HepG2 (cell line): ENCODE measurements at regions not wholly inside any gene's neighbourhood (a gene's known extent, or its start where the extent isn't known, plus 50 kb on each side); places are given as distances from the start of the nearest gene placed in this dataset.
A peak's percentile ranks its signal among the peaks of the same experiment; 100 is the strongest.

ENCODE experiments used
- CBFB ChIP-seq: sonication (generic); formaldehyde crosslinking; IDR thresholded peaks from 2 replicates; pipeline ENCODE4 v1.4.0; 2020; ENCODE audit warnings: missing genetic modification reagents
- CREB1 ChIP-seq, 2 experiments: fragments of 450-650 bp in 1 of 2; IDR thresholded peaks; 2 replicates each; pipeline ENCODE4 v1.6.1; 2016 to 2017; ENCODE audit warnings: control low read depth in 1 of 2, mild to moderate bottlenecking in 1 of 2, missing compliant biosample characterization in 1 of 2, missing genetic modification characterization in 1 of 2
- DR1 ChIP-seq: sonication (generic); formaldehyde crosslinking; IDR thresholded peaks from 2 replicates; pipeline ENCODE4 v1.8.0; 2021; ENCODE audit warnings: mild to moderate bottlenecking, missing genetic modification reagents, inconsistent platforms
- PAWR ChIP-seq: sonication (generic); formaldehyde crosslinking; IDR thresholded peaks from 2 replicates; pipeline ENCODE4 v1.4.0; 2020; ENCODE audit warnings: missing genetic modification reagents, mild to moderate bottlenecking, borderline replicate concordance
- POGZ ChIP-seq: sonication (generic); formaldehyde crosslinking; IDR thresholded peaks from 2 replicates; pipeline ENCODE4 v1.4.0; 2020; ENCODE audit warnings: mild to moderate bottlenecking, missing genetic modification reagents
- TCF12 ChIP-seq, 2 experiments: fragments of 450-650 bp in 1 of 2; sonication (generic) in 1 of 2; formaldehyde crosslinking in 1 of 2; IDR thresholded peaks; 2 replicates each; pipeline versions ENCODE4 v1.6.1 to v1.8.0; 2017 to 2022; ENCODE audit warnings: antibody characterized with exemption in 1 of 2, mild to moderate bottlenecking in 1 of 2, missing genetic modification reagents in 1 of 2, moderate library complexity in 1 of 2
- TSC22D2 ChIP-seq: sonication (generic); formaldehyde crosslinking; IDR thresholded peaks from 2 replicates; pipeline ENCODE4 v1.5.1; 2020; ENCODE audit warnings: missing genetic modification reagents, mild to moderate bottlenecking, borderline replicate concordance
- ZBTB42 ChIP-seq: sonication (generic); formaldehyde crosslinking; IDR thresholded peaks from 2 replicates; pipeline ENCODE4 v1.5.0; 2020; ENCODE audit warnings: mild to moderate bottlenecking, missing genetic modification reagents
- ZFP36L1 ChIP-seq: sonication (generic); formaldehyde crosslinking; IDR thresholded peaks from 2 replicates; pipeline ENCODE4 v1.8.0; 2022; ENCODE audit warnings: mild to moderate bottlenecking, missing genetic modification reagents, moderate library complexity
- ZMYM3 ChIP-seq: sonication (generic); formaldehyde crosslinking; IDR thresholded peaks from 2 replicates; pipeline ENCODE4 v1.5.1; 2020; ENCODE audit warnings: mild to moderate bottlenecking, missing genetic modification reagents
- ZNF180 ChIP-seq: sonication (generic); formaldehyde crosslinking; IDR thresholded peaks from 2 replicates; pipeline ENCODE4 v1.4.0; 2020; ENCODE audit warnings: low read depth, missing genetic modification reagents, borderline replicate concordance
- ZNF232 ChIP-seq: sonication (generic); formaldehyde crosslinking; IDR thresholded peaks from 2 replicates; pipeline ENCODE4 v1.4.0; 2020; ENCODE audit warnings: missing genetic modification reagents, borderline replicate concordance
- ZNF317 ChIP-seq: sonication (generic); formaldehyde crosslinking; IDR thresholded peaks from 2 replicates; pipeline ENCODE4 v1.5.0; 2020; ENCODE audit warnings: mild to moderate bottlenecking, missing genetic modification reagents
- ZNF740 ChIP-seq: sonication (generic); formaldehyde crosslinking; IDR thresholded peaks from 2 replicates; pipeline ENCODE4 v1.4.0; 2020; ENCODE audit warnings: missing genetic modification reagents
- TF ChIP-seq, protein P1 (sequence below): sonication (generic); formaldehyde crosslinking; IDR thresholded peaks from one replicate; pipeline ENCODE4 v1.5.1; 2020; ENCODE audit warnings: mild to moderate bottlenecking, missing genetic modification reagents; ENCODE audit errors: not compliant biosample characterization
- TF ChIP-seq, protein P2 (sequence below): sonication (generic); formaldehyde crosslinking; IDR thresholded peaks from 2 replicates; pipeline ENCODE4 v1.4.0; 2020; ENCODE audit warnings: missing genetic modification reagents, borderline replicate concordance

- TF ChIP-seq, protein P1, sequence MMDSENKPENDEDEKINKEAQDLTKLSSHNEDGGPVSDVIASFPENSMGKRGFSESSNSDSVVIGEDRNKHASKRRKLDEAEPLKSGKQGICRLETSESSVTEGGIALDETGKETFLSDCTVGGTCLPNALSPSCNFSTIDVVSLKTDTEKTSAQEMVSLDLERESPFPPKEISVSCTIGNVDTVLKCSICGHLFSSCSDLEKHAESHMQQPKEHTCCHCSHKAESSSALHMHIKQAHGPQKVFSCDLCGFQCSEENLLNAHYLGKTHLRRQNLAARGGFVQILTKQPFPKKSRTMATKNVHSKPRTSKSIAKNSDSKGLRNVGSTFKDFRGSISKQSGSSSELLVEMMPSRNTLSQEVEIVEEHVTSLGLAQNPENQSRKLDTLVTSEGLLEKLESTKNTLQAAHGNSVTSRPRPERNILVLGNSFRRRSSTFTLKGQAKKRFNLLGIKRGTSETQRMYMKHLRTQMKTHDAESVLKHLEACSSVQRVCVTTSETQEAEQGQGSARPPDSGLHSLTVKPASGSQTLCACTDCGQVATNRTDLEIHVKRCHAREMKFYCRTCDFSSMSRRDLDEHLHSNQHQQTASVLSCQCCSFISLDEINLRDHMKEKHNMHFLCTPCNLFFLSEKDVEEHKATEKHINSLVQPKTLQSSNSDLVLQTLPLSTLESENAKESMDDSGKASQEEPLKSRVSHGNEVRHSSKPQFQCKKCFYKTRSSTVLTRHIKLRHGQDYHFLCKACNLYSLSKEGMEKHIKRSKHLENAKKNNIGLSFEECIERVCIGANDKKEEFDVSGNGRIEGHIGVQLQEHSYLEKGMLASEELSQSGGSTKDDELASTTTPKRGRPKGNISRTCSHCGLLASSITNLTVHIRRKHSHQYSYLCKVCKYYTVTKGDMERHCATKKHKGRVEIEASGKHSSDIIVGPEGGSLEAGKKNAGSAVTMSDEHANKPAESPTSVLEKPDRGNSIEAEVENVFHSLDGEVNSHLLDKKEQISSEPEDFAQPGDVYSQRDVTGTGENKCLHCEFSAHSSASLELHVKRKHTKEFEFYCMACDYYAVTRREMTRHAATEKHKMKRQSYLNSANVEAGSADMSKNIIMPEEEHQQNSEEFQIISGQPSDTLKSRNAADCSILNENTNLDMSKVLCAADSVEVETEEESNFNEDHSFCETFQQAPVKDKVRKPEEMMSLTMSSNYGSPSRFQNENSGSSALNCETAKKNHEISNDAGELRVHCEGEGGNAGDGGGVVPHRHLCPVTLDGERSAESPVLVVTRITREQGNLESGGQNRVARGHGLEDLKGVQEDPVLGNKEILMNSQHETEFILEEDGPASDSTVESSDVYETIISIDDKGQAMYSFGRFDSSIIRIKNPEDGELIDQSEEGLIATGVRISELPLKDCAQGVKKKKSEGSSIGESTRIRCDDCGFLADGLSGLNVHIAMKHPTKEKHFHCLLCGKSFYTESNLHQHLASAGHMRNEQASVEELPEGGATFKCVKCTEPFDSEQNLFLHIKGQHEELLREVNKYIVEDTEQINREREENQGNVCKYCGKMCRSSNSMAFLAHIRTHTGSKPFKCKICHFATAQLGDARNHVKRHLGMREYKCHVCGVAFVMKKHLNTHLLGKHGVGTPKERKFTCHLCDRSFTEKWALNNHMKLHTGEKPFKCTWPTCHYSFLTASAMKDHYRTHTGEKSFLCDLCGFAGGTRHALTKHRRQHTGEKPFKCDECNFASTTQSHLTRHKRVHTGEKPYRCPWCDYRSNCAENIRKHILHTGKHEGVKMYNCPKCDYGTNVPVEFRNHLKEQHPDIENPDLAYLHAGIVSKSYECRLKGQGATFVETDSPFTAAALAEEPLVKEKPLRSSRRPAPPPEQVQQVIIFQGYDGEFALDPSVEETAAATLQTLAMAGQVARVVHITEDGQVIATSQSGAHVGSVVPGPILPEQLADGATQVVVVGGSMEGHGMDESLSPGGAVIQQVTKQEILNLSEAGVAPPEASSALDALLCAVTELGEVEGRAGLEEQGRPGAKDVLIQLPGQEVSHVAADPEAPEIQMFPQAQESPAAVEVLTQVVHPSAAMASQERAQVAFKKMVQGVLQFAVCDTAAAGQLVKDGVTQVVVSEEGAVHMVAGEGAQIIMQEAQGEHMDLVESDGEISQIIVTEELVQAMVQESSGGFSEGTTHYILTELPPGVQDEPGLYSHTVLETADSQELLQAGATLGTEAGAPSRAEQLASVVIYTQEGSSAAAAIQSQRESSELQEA (CRISPR knock-in tag): no peak
- TF ChIP-seq ZFP36L1 (CRISPR knock-in tag) (no peak), ZBTB42 (no peak), POGZ (CRISPR knock-in tag) (0 out of 2 replicates have a peak, but pooled peaks have one; percentile 41), ZNF317 (CRISPR knock-in tag) (peak; percentile 64; the same call in 1 of the 2 replicates), ZNF180 (CRISPR knock-in tag) (no peak), DR1 (CRISPR knock-in tag) (no peak), TSC22D2 (CRISPR knock-in tag) (no peak), TCF12 (IDR thresholded peaks at IDR 0.05) (no peak), TCF12 (CRISPR knock-in tag; IDR thresholded peaks at IDR 0.05) (0 out of 2 replicates have a peak, but pooled peaks have one; percentile 67), CBFB (CRISPR knock-in tag) (no peak), ZNF232 (no peak; the same call in 1 of the 2 replicates), CREB1 (IDR thresholded peaks at IDR 0.05) (no peak), CREB1 (CRISPR knock-in tag; IDR thresholded peaks at IDR 0.05) (no peak), ZMYM3 (peak; percentile 88; the same call in 1 of the 2 replicates), PAWR (CRISPR knock-in tag) (no peak), ZNF740 (CRISPR knock-in tag) (no peak)
- TF ChIP-seq, protein P2, sequence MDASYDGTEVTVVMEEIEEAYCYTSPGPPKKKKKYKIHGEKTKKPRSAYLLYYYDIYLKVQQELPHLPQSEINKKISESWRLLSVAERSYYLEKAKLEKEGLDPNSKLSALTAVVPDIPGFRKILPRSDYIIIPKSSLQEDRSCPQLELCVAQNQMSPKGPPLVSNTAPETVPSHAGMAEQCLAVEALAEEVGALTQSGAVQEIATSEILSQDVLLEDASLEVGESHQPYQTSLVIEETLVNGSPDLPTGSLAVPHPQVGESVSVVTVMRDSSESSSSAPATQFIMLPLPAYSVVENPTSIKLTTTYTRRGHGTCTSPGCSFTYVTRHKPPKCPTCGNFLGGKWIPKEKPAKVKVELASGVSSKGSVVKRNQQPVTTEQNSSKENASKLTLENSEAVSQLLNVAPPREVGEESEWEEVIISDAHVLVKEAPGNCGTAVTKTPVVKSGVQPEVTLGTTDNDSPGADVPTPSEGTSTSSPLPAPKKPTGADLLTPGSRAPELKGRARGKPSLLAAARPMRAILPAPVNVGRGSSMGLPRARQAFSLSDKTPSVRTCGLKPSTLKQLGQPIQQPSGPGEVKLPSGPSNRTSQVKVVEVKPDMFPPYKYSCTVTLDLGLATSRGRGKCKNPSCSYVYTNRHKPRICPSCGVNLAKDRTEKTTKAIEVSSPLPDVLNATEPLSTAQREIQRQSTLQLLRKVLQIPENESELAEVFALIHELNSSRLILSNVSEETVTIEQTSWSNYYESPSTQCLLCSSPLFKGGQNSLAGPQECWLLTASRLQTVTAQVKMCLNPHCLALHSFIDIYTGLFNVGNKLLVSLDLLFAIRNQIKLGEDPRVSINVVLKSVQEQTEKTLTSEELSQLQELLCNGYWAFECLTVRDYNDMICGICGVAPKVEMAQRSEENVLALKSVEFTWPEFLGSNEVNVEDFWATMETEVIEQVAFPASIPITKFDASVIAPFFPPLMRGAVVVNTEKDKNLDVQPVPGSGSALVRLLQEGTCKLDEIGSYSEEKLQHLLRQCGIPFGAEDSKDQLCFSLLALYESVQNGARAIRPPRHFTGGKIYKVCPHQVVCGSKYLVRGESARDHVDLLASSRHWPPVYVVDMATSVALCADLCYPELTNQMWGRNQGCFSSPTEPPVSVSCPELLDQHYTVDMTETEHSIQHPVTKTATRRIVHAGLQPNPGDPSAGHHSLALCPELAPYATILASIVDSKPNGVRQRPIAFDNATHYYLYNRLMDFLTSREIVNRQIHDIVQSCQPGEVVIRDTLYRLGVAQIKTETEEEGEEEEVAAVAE: no peak; the same call in 1 of the 2 replicates
Observed at GRCh38 chr9:129442803-129443511, 177.9 kb downstream of the C9orf50 start (continued).
